Activated T-cell treated with anti-CD3 and anti-CD28 coated beads, Interleukin-2, amount 50 U/mL, for 72 hours (primary cell): ENCODE measurements at regions not wholly inside any gene's neighbourhood (a gene's known extent, or its start where the extent isn't known, plus 50 kb on each side); places are given as distances from the start of the nearest gene placed in this dataset.

Experiments used
- ATAC-seq, 2 donors: fragments of 150-1000 bp; cut with Tn5 transposase; replicated peaks in 1 of 2; 2 replicates each; pipeline ENCODE4 v1.10.0; 2021; ENCODE audit warnings: moderate library complexity in 2 of 2, mild to moderate bottlenecking in 1 of 2
- DNase-seq, 2 donors: peaks; one replicate each; pipeline ENCODE4 v3.0.0; 2021 to 2022; ENCODE audit warnings: mixed read lengths in 1 of 2
- H3K27ac Mint-ChIP-seq: one replicate; pipeline ENCODE4 v1.8.0; 2022; ENCODE audit warnings: mild to moderate bottlenecking, moderate library complexity, mixed read lengths
- H3K27me3 Mint-ChIP-seq: one replicate; pipeline ENCODE4 v1.8.0; 2022; ENCODE audit warnings: low read depth, mixed read lengths
- H3K36me3 Mint-ChIP-seq, 2 donors: one replicate each; pipeline ENCODE4 v1.8.0; 2022; ENCODE audit warnings: mixed read lengths in 2 of 2, mild to moderate bottlenecking in 1 of 2; ENCODE audit not compliant: insufficient read depth in 2 of 2
- H3K4me1 Mint-ChIP-seq: one replicate; pipeline ENCODE4 v1.8.0; 2022; ENCODE audit warnings: low read depth, mixed read lengths
- H3K4me3 Mint-ChIP-seq, 2 donors: one replicate each; pipeline ENCODE4 v1.8.0; 2022; ENCODE audit warnings: mild to moderate bottlenecking in 2 of 2, mixed read lengths in 2 of 2, moderate library complexity in 2 of 2
- H3K9me3 Mint-ChIP-seq, 2 donors: one replicate each; pipeline ENCODE4 v1.8.0; 2022; ENCODE audit warnings: mixed read lengths in 2 of 2

DNA sequence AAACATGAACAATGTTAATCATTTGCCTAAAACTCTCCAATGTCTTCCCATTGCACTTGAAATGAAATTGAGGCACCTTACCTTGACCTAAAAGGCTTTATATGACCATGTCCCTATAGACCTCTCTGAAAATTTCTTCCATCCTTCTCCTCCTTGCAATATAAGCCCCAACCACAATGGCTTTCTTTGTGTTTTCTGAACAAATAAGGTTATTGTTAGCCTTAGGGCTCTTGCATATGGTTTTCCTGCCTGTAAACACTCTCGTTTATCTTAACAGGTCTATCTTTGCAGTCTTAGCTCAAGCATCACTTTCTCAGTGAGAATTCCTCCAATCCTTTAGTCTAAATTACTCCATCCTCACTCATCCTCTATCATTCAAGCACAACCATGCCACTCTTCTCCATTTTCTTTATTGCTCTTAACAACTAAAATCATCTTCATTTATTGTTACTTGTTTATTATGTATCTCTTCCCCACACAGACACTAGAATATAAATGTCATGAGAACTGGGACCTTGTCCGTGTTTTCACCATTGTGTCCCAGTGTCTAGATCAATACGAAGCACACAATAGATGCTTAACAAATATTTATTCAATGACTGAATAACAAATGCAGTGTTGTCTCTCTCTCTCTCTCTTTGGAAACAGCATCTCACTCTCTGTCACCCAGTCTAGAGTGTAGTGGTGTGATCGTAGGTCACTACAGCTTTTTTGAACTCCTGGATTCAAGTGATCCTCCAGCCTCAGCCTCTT lies 129.3 kb downstream of the RDH14 start:
- no peak overlapping the region for H3K4me3 Mint-ChIP-seq
- DNase-seq (no peak), ATAC-seq (no peak)
- no peaks in the 10 kb centered on the region for H3K27me3 Mint-ChIP-seq
- H3K36me3 Mint-ChIP-seq = no peaks in the 10 kb centered on the region
- H3K4me1 Mint-ChIP-seq = no peaks in the 10 kb centered on the region
- H3K9me3 Mint-ChIP-seq = no peaks in the 10 kb centered on the region
- no peak overlapping the region for H3K27ac Mint-ChIP-seq

DNA sequence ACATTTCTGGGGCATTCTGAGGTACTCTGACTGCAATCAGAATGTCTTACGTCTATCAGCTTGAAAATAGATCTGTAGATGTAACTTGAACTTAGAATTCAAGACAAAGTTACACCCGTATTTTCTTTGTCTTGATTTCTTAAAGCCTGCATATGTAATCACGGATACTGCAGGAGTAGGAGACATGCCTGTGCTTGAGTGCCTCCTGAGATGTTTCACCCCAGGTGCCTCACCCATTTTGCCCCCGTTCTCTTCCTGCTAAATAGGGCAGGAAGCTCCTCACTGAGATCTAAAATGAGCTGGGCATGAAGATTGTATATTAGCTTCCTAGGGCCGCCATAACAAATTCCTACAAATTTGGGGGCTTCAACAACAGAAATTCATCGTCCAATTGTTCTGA lies 131.9 kb downstream of the RDH14 start:
- Mint-ChIP-seq H3K27me3 (no peaks in the 10 kb centered on the region), H3K36me3 (no peaks in the 10 kb centered on the region), H3K4me3 (no peak overlapping the region), H3K4me1 (no peaks in the 10 kb centered on the region), H3K27ac (no peak overlapping the region), H3K9me3 (no peaks in the 10 kb centered on the region)
- no peak for DNase-seq
- ATAC-seq = no peak

DNA sequence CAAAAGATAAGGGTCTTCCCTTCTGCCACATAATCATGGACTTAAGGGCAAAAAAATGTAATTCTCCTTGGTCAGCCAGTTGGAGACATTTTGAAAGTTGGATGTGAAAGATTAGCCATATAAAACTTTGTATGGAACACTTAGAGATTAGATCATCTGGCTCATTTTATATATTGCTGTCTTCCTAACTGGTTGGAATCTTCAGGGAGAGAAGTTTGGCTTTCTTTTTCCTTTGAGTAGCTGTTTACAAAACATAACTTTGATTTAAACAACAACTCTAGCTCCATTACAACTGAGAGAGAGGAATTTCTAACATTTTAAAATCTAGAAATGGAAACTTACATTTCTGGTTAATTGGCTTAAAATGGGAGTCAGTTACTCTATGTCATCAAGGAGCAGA lies 132.7 kb downstream of the RDH14 start:
- H3K27ac Mint-ChIP-seq = no peak overlapping the region
- ATAC-seq = no peak
- H3K4me1 Mint-ChIP-seq = no peaks in the 10 kb centered on the region
- no peak overlapping the region for H3K4me3 Mint-ChIP-seq
- no peaks in the 10 kb centered on the region for H3K9me3 Mint-ChIP-seq
- H3K27me3 Mint-ChIP-seq = peaks cover 4% of the 10 kb centered on the region
- DNase-seq = no peak
- no peaks in the 10 kb centered on the region for H3K36me3 Mint-ChIP-seq

DNA sequence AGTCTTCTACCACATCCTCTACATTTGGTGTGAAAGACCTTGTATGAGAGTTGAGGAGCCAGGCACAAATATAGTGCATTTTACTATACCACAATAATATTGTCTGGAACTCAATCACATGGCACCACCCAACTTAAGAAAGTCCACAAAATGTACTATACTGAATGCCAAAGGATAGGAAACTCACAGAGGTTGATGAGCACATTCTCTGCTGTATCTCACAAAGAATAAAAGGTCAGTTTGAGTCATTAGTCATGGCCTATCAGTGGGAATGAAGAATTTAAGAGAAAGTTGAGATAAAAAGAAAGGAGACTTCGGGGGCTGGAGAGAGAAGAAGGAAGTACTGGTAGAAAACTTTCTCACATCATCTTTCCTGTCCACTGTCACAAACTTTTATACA lies 134.3 kb downstream of the RDH14 start:
- Mint-ChIP-seq H3K4me3 (no peak overlapping the region), H3K27ac (no peak overlapping the region)
- DNase-seq = no peak

DNA sequence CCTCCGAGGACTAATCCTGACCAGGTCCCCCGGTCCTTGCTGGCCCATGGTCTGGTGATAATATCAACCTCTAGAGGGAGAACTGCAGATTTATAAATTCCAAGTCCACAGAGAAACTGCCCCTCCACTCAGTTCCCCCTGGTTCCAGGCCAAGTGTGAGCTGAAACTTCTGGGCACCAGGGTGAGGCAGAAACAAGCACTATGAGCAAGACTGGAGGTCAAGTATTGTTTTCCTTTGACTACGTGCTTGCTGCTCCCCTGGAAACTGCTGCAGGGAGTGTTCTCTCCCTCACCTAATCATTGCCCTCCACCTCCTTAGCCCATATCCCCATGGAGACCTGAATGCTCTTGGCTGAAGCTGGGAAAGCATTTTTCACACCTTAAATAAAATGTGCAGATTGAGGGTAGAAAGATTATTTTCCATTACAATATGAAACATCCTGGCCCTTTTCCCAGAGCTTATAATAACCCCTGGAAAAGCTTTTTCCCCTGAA lies 135.2 kb downstream of the RDH14 start:
- Mint-ChIP-seq H3K4me3 (no peak overlapping the region), H3K9me3 (no peaks in the 10 kb centered on the region), H3K27ac (no peak overlapping the region), H3K27me3 (peaks cover 11% of the 10 kb centered on the region), H3K4me1 (no peaks in the 10 kb centered on the region), H3K36me3 (no peaks in the 10 kb centered on the region)
- ATAC-seq (no peak), DNase-seq (no peak)

More for the DNA sequence above, 134.3 kb downstream of the RDH14 start:
- ATAC-seq = no peak
- no peaks in the 10 kb centered on the region for H3K36me3 Mint-ChIP-seq
- no peaks in the 10 kb centered on the region for H3K4me1 Mint-ChIP-seq
- no peaks in the 10 kb centered on the region for H3K9me3 Mint-ChIP-seq
- H3K27me3 Mint-ChIP-seq = peaks cover 11% of the 10 kb centered on the region

DNA sequence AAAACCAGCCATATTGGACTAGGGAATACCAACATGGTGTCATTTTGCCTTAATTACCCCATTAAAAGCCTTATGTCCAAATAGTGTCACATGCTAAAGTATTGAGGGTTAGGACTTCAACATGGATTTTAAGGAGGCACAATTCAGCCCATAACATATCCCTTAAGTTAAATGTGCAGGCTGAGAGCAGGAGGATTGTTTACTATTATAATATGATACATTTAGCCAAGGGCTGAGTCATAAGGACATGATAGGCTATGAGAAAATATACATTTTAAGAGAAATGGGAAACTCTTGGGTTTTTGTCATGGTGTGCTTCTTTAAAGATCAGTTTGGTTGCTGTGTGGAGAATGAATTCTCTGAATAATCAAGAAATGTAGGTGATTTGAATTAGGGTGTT lies 136.8 kb downstream of the RDH14 start:
- Mint-ChIP-seq H3K36me3 (no peaks in the 10 kb centered on the region), H3K27ac (no peak overlapping the region), H3K4me1 (no peaks in the 10 kb centered on the region), H3K9me3 (peaks cover 0 to 2% of the 10 kb centered on the region in 2 donors), H3K27me3 (peaks cover 11% of the 10 kb centered on the region), H3K4me3 (no peak overlapping the region)
- ATAC-seq (no peak), DNase-seq (no peak)

DNA sequence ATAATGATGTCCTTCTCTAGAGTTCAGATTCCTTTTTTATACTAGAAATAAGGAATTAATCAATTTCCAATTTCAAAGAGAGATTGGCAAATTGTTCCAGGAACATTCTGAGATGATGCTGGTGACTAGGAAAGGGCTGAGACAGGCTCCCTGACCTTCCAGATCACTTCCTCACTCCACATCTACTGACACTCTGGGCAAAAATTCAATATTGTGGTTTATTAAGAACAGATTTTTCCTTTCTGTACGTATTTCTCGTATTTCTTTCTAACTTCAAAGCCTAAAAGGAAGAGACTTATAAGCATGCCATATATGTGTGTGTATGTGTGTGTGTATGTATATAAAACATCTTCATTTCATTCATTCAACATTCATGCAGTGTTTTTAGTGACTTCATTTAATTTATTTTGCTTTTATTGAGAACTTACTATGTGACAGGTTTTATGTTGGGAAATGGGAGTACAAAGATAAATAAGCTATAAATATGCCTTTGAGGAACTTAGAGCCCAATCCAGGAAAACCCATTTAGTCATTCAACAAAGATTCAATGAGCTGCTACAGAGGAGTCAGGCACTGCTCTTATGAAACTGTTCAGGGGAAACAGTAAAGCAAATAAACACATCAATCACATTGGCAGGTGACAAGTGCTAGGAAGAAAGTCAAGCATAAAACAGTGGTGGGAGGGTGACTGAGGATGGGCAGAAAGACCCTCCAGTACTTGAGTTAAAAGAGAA lies 137.9 kb downstream of the RDH14 start:
- DNase-seq (no peak), ATAC-seq (no peak)
- Mint-ChIP-seq H3K27ac (no peak overlapping the region), H3K27me3 (peaks cover 11% of the 10 kb centered on the region), H3K9me3 (peaks cover 0 to 2% of the 10 kb centered on the region in 2 donors), H3K4me3 (no peak overlapping the region), H3K36me3 (no peaks in the 10 kb centered on the region), H3K4me1 (no peaks in the 10 kb centered on the region)

DNA sequence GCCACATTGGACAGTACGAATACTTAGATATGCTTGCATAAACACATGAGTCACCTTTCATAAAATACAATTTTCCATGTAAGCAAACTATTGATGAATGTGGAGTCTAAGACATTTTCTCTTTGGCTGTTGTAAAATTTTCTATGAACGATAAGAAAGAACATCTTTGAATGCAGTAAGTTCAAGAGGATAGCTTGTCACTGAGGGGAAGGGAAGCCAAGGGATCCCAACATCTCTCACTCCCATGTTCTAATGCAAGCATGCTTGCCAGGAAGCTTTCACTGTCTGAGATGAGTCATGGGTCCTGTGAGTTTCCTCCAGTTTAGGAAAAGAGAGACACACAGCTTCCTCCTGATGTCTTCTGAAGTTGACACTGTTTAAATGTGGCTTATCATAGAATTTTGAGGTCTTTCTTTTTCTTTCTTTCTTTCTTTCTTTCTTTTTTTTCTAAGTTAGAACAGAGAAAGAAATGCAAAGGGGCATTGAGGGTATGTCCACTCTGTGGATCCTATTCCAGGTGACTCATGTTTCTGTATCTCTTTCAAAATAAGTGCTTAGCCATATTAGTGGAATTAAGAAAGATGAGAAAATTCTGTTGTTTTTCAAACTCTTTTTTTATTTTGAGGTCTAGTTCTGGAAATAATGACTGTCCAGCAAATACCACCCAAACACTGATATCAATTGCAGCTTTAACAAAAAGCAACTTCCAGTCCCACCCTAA lies 146.6 kb downstream of the RDH14 start:
- DNase-seq (no peak), ATAC-seq (no peak)
- Mint-ChIP-seq H3K27ac (no peak overlapping the region), H3K9me3 (no peaks in the 10 kb centered on the region), H3K36me3 (no peaks in the 10 kb centered on the region), H3K4me3 (no peak overlapping the region), H3K4me1 (no peaks in the 10 kb centered on the region), H3K27me3 (no peaks in the 10 kb centered on the region)

DNA sequence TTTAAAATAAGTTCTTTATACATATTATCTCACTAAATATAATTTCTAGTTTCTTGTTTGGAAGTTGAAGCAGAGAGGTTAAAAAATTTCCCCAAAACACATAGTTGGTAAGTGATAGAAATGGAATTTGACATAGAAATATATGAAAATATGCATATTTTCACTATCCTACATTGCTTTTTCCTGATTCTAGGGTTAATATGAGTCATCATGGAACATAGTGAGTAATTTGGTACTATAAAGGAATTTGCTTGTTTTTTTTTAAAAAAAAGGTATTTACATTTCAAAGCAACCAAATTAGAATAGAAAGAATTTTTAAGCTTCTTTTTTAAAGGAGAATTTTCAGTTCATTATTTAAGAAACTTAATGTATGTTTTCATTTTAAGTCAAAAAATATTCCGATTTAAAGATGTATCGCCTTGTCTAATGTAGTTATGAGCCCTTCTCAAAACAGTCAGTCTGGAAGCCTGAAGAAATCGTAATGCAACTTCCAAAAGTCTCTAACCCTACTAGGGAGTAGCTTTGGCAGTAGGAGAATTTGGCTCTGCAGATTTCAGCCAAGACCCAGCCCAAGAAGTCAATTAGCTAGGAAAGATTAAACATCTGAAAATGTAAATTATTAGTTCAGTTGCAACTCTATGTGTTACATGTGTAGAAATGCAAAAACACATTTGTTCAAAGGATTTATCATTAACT lies 147.3 kb downstream of the RDH14 start:
- no peaks in the 10 kb centered on the region for H3K4me1 Mint-ChIP-seq
- no peaks in the 10 kb centered on the region for H3K36me3 Mint-ChIP-seq
- no peak overlapping the region for H3K4me3 Mint-ChIP-seq
- no peak for DNase-seq
- H3K27me3 Mint-ChIP-seq = no peaks in the 10 kb centered on the region
- H3K9me3 Mint-ChIP-seq = no peaks in the 10 kb centered on the region
- ATAC-seq = no peak
- H3K27ac Mint-ChIP-seq = no peak overlapping the region

DNA sequence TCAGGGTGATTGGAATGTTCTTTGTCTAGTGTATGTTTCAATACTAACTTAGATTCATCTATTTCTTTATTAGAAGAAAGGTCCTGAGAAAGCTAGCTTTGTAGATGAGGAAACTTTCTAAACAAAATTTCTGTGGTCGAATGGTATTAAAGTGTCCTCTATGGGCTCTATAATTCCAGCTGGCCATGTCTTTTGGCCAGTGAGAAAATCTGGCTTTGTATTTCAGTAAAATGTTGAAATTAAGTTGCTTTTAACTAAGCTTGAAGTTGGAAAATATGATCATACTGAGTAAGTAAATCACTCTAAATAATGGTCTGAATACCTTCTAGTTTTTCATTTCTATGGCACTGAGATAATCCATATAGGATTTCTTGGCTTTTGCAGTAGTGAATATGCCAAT lies 148.8 kb downstream of the RDH14 start:
- Mint-ChIP-seq H3K4me1 (no peaks in the 10 kb centered on the region), H3K36me3 (no peaks in the 10 kb centered on the region), H3K27ac (no peak overlapping the region), H3K9me3 (no peaks in the 10 kb centered on the region), H3K4me3 (no peak overlapping the region), H3K27me3 (no peaks in the 10 kb centered on the region)
- ATAC-seq (no peak), DNase-seq (no peak)

DNA sequence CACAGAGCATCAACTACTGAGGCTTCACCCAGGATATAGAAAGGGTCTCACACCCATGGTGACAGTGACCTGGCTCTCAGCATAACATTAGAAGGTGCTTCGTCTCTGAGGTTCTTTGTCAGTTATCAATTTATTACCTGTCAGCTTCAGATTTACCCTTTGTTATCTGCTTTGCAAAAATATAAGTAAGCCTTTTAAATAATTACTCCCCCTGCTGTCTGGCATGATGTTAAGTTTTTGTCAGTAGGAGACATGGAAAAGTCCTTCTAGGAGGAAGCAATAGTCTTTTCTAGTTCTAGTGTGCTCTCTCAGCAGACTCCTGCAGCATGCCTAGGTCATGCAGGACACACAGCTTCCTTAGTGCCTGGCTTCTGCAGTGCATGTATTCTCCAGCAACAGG lies 149.9 kb downstream of the RDH14 start:
- Mint-ChIP-seq H3K27me3 (peaks cover 2% of the 10 kb centered on the region), H3K4me3 (no peak overlapping the region), H3K4me1 (no peaks in the 10 kb centered on the region), H3K36me3 (no peaks in the 10 kb centered on the region), H3K27ac (no peak overlapping the region), H3K9me3 (no peaks in the 10 kb centered on the region)
- DNase-seq (no peak), ATAC-seq (no peak)

DNA sequence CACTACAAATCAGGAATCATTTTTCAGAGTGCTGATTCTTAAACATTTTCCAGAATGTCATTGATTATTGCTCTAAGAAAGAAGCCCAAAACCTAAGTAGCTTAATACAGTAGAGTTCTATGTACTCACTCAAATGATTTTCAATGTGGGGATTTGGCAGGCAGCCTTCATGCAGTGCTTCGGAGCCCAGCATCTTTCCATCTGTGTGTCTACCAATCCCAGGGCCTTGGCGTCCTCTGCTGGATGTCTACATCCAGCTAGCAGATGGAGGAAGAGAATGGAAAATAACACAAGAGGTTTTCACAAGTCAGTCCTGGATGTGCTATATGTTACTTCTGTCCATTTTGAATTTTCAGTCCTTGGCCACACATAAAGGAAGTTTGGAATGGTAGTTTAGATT lies 151.8 kb downstream of the RDH14 start:
- H3K4me3 Mint-ChIP-seq = no peak overlapping the region
- peaks cover 16% of the 10 kb centered on the region for H3K27me3 Mint-ChIP-seq
- DNase-seq (no peak), ATAC-seq (no peak)
- no peaks in the 10 kb centered on the region for H3K36me3 Mint-ChIP-seq
- no peaks in the 10 kb centered on the region for H3K9me3 Mint-ChIP-seq
- H3K27ac Mint-ChIP-seq = no peak overlapping the region
- no peaks in the 10 kb centered on the region for H3K4me1 Mint-ChIP-seq

DNA sequence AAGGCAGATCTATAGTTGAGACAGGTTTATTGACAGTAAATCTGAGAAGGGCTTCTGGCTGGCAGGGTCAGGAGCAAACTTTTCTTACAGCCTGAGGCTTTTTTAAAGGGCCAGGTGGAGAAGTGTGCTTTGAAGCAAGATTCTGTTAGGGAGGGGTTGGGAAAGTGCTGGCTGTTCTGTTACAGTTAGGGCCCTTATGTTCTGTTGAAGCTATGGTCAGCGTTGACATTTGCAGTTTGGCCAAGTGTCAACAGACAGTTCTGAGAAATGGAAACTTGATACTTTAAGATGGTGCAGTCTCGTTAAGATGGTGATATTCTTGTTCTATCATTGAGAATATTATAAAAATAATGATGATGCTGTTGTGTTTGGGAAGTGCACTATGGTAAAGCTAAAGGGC lies 154.2 kb downstream of the RDH14 start:
- Mint-ChIP-seq H3K9me3 (no peaks in the 10 kb centered on the region), H3K27ac (no peak overlapping the region), H3K36me3 (no peaks in the 10 kb centered on the region), H3K4me3 (no peak overlapping the region), H3K27me3 (peaks cover 23% of the 10 kb centered on the region), H3K4me1 (no peaks in the 10 kb centered on the region)
- DNase-seq (no peak), ATAC-seq (no peak)
